ENCODE measurements at regions not wholly inside any gene's neighbourhood (a gene's known extent, or its start where the extent isn't known, plus 50 kb on each side); places are given as distances from the start of the nearest gene placed in this dataset.

GRCh38 chr9:129559506-129559881 is 61.4 kb downstream of the C9orf50 start:
- TF ChIP-seq CTCF (IDR thresholded peaks at IDR 0.05) (no peak), POLR2A (IDR thresholded peaks at IDR 0.05) (no peak), EP300 (IDR thresholded peaks at IDR 0.05) (no peak)
